C4-2B (cell line): ENCODE measurements at regions not wholly inside any gene's neighbourhood (a gene's known extent, or its start where the extent isn't known, plus 50 kb on each side); places are given as distances from the start of the nearest gene placed in this dataset.

Experiments used
- CTCF ChIP-seq: fragments of 450-650 bp; conservative IDR thresholded peaks from 2 replicates; pipeline ENCODE4 v1.5.1; 2017; ENCODE audit warnings: mild to moderate bottlenecking
- ZFX ChIP-seq: fragments of 450-650 bp; IDR thresholded peaks from 2 replicates; pipeline ENCODE4 v1.6.1; 2017

GRCh38 chr6:126618639-126619343 is 278.9 kb downstream of the CENPW start:
- TF ChIP-seq CTCF (no peak), ZFX (no peak)
